GM23248 (cell line): ENCODE measurements at regions not wholly inside any gene's neighbourhood (a gene's known extent, or its start where the extent isn't known, plus 50 kb on each side); places are given as distances from the start of the nearest gene placed in this dataset.

Experiments used
- EZH2 ChIP-seq: fragments of 200-600 bp; sonication (generic); IDR thresholded peaks from 2 replicates; pipeline ENCODE4 v1.6.1; 2018; ENCODE audit warnings: antibody characterized with exemption, mild to moderate bottlenecking; ENCODE audit not compliant: insufficient read depth, poor library complexity, severe bottlenecking
- EZH2phosphoT487 ChIP-seq: fragments of 200-600 bp; sonication (generic); IDR thresholded peaks from 2 replicates; pipeline ENCODE4 v1.6.1; 2018; ENCODE audit warnings: antibody characterized with exemption, moderate library complexity, mild to moderate bottlenecking, low read depth; ENCODE audit not compliant: insufficient read depth

DNA sequence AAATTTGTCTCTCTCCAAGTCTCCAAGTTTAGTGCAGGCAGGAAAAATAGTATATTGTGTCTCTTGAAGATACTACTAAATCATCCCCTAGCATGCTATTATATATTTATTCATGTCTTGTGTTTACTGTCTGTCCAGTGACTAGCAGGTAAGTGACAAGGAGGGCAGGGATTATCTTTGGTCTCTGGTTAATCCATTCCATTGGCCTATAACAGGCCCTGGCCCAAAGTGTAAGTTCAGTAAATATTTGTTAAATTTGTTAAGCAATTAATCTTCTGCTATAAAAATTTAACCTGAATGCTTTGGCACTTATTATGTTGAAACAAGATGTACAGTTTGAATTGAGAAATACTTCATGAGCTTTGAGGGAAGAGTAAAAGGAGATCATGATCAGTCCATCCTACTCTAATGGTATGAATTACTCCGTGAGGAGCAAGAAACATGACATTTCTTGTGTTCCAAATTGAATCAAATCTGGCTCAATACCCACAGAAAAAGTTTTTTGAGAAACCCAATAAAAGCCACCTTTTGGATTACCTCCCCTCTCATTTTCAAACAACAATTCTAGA lies 219.7 kb downstream of the DTWD2 start:
- TF ChIP-seq EZH2 (no peak), EZH2phosphoT487 (no peak)
